IPS-11a (cell line): ENCODE measurements at regions not wholly inside any gene's neighbourhood (a gene's known extent, or its start where the extent isn't known, plus 50 kb on each side); places are given as distances from the start of the nearest gene placed in this dataset.
"Not testable (repeated sequence)": the region's sequence is repeated elsewhere in the genome, so short reads cannot be mapped to it uniquely, and the experiment has no call there.

ENCODE experiments used
- H3K4me3 ChIP-seq: one replicate; pipeline ENCODE4 v1.5.1; 2013; ENCODE audit warnings: low read depth, low read length, control low read depth

GRCh38 chr14:44620121-44621019, 113.3 kb upstream of the FSCB start:
- H3K4me3 ChIP-seq: no peak overlapping the region

GRCh38 chr14:44616204-44616603, 109.1 kb upstream of the FSCB start:
- no peak overlapping the region for H3K4me3 ChIP-seq

- no peak overlapping the region for H3K4me3 ChIP-seq
These were observed 106.1 kb upstream of the FSCB start for GRCh38 chr14:44613061-44613712.

- no peak overlapping the region for H3K4me3 ChIP-seq
These were observed 104.9 kb upstream of the FSCB start for GRCh38 chr14:44612002-44612401.

- no peak overlapping the region for H3K4me3 ChIP-seq
These were observed 102.9 kb upstream of the FSCB start for GRCh38 chr14:44609876-44610510.

GRCh38 chr14:44609201-44609600, 102.1 kb upstream of the FSCB start:
- no peak overlapping the region for H3K4me3 ChIP-seq

GRCh38 chr14:44607701-44608100, 100.6 kb upstream of the FSCB start:
- no peak overlapping the region for H3K4me3 ChIP-seq

- H3K4me3 ChIP-seq: no peak overlapping the region
These were observed 99.5 kb upstream of the FSCB start for GRCh38 chr14:44606576-44606975.

GRCh38 chr14:44601266-44601665, 94.2 kb upstream of the FSCB start:
- H3K4me3 ChIP-seq: not testable (repeated sequence)

- no peak overlapping the region for H3K4me3 ChIP-seq
These were observed 82.1 kb upstream of the FSCB start for GRCh38 chr14:44589180-44589579.

GRCh38 chr14:44586910-44587309, 79.8 kb upstream of the FSCB start:
- no peak overlapping the region for H3K4me3 ChIP-seq

GRCh38 chr14:44576356-44576755, 69.3 kb upstream of the FSCB start:
- H3K4me3 ChIP-seq: no peak overlapping the region

- H3K4me3 ChIP-seq: no peak overlapping the region
These were observed 60.9 kb upstream of the FSCB start for GRCh38 chr14:44567997-44568396.

- no peak overlapping the region for H3K4me3 ChIP-seq
These were observed 58.9 kb upstream of the FSCB start for GRCh38 chr14:44565968-44566367.

- H3K4me3 ChIP-seq: no peak overlapping the region
These were observed 57.8 kb upstream of the FSCB start for GRCh38 chr14:44564908-44565307.
